KMS-11 (cell line): ENCODE measurements at regions not wholly inside any gene's neighbourhood (a gene's known extent, or its start where the extent isn't known, plus 50 kb on each side); places are given as distances from the start of the nearest gene placed in this dataset.

Experiments used
- H2AFZ ChIP-seq: fragments of 200-600 bp; sonication (generic); 2 replicates; pipeline ENCODE4 v1.6.1; 2016; ENCODE audit warnings: antibody characterized with exemption, mixed run types, low read depth
- H3K27ac ChIP-seq: fragments of 200-600 bp; sonication (generic); 2 replicates; pipeline ENCODE4 v1.6.1; 2016; ENCODE audit warnings: mild to moderate bottlenecking, mixed run types
- H3K27me3 ChIP-seq: fragments of 200-600 bp; sonication (generic); 2 replicates; pipeline ENCODE4 v1.6.1; 2017; ENCODE audit warnings: mild to moderate bottlenecking, low read depth, mixed run types, moderate library complexity; ENCODE audit not compliant: insufficient read depth
- H3K36me3 ChIP-seq: fragments of 200-600 bp; sonication (generic); 2 replicates; pipeline ENCODE4 v1.6.1; 2017; ENCODE audit warnings: mild to moderate bottlenecking, mixed run types; ENCODE audit not compliant: insufficient read depth
- H3K4me1 ChIP-seq: fragments of 200-600 bp; sonication (generic); 2 replicates; pipeline ENCODE4 v1.6.1; 2016; ENCODE audit warnings: mild to moderate bottlenecking, low read depth, mixed run types; ENCODE audit not compliant: poor library complexity, severe bottlenecking
- H3K4me2 ChIP-seq: fragments of 200-600 bp; sonication (generic); 2 replicates; pipeline ENCODE4 v1.7.0; 2016; ENCODE audit warnings: mild to moderate bottlenecking, mixed run types
- H3K4me3 ChIP-seq: fragments of 200-600 bp; sonication (generic); IDR thresholded peaks from 2 replicates; pipeline ENCODE4 v1.6.1; 2017; ENCODE audit warnings: low read depth, low read length, mixed read lengths; ENCODE audit not compliant: insufficient read depth
- H3K79me2 ChIP-seq: fragments of 200-600 bp; sonication (generic); 2 replicates; pipeline ENCODE4 v1.6.1; 2016; ENCODE audit warnings: low read depth, mixed run types; ENCODE audit not compliant: insufficient read depth
- H3K9ac ChIP-seq: fragments of 200-600 bp; sonication (generic); 2 replicates; pipeline ENCODE4 v1.6.1; 2016; ENCODE audit warnings: mild to moderate bottlenecking, mixed run types
- H4K20me1 ChIP-seq: fragments of 200-600 bp; sonication (generic); 2 replicates; pipeline ENCODE4 v1.6.1; 2016; ENCODE audit warnings: mild to moderate bottlenecking, mixed run types; ENCODE audit not compliant: insufficient read depth
- CTCF ChIP-seq: fragments of 200-600 bp; sonication (generic); conservative IDR thresholded peaks from 2 replicates; pipeline ENCODE4 v1.6.1; 2017; ENCODE audit warnings: low read depth, mild to moderate bottlenecking, antibody characterized with exemption, low read length, moderate library complexity, mixed read lengths

GRCh38 chr10:105949721-105950120, 1214.8 kb downstream of the SORCS1 start:
- no peak overlapping the region for H3K27ac ChIP-seq
- H3K4me1 ChIP-seq: no peaks in the 10 kb centered on the region
- no peaks in the 10 kb centered on the region for H3K27me3 ChIP-seq
- H3K4me2 ChIP-seq: no peak overlapping the region
- H3K9ac ChIP-seq: no peak overlapping the region
- no peaks in the 10 kb centered on the region for H3K79me2 ChIP-seq
- TF ChIP-seq CTCF: no peak
- no peaks in the 10 kb centered on the region for H3K36me3 ChIP-seq
- H3K4me3 ChIP-seq: no peak overlapping the region
- no peaks in the 10 kb centered on the region for H4K20me1 ChIP-seq
- no peak overlapping the region for H2AFZ ChIP-seq

- no peak for TF ChIP-seq CTCF
- Histone ChIP-seq H3K9ac (no peak overlapping the region), H3K27me3 (no peaks in the 10 kb centered on the region), H4K20me1 (no peaks in the 10 kb centered on the region), H3K36me3 (no peaks in the 10 kb centered on the region), H3K4me3 (no peak overlapping the region), H3K27ac (no peak overlapping the region), H3K79me2 (no peaks in the 10 kb centered on the region), H3K4me2 (no peak overlapping the region), H2AFZ (no peak overlapping the region), H3K4me1 (no peaks in the 10 kb centered on the region)
These were observed 1239.3 kb downstream of the SORCS1 start for GRCh38 chr10:105925045-105925785.

- no peaks in the 10 kb centered on the region for H4K20me1 ChIP-seq
- no peaks in the 10 kb centered on the region for H3K4me1 ChIP-seq
- no peak overlapping the region for H2AFZ ChIP-seq
- TF ChIP-seq CTCF: no peak
- no peaks in the 10 kb centered on the region for H3K79me2 ChIP-seq
- H3K36me3 ChIP-seq: no peaks in the 10 kb centered on the region
- H3K4me3 ChIP-seq: no peak overlapping the region
- H3K9ac ChIP-seq: no peak overlapping the region
- H3K27ac ChIP-seq: no peak overlapping the region
- no peak overlapping the region for H3K4me2 ChIP-seq
- H3K27me3 ChIP-seq: no peaks in the 10 kb centered on the region
These were observed 1243.2 kb downstream of the SORCS1 start for GRCh38 chr10:105921348-105921747.

- TF ChIP-seq CTCF: no peak
- H3K4me3 ChIP-seq: no peak overlapping the region
These were observed 1250.1 kb downstream of the SORCS1 start for GRCh38 chr10:105914432-105914831.

More at GRCh38 chr10:105914432-105914831, 1250.1 kb downstream of the SORCS1 start:
- Histone ChIP-seq H3K9ac (no peak overlapping the region), H4K20me1 (no peaks in the 10 kb centered on the region), H3K27me3 (no peaks in the 10 kb centered on the region), H3K36me3 (no peaks in the 10 kb centered on the region), H3K4me1 (no peaks in the 10 kb centered on the region), H3K27ac (no peak overlapping the region), H3K79me2 (no peaks in the 10 kb centered on the region), H3K4me2 (no peak overlapping the region), H2AFZ (no peak overlapping the region)
